COLO668 (cell line): ENCODE measurements at regions not wholly inside any gene's neighbourhood (a gene's known extent, or its start where the extent isn't known, plus 50 kb on each side); places are given as distances from the start of the nearest gene placed in this dataset.

ENCODE experiments used
- DNase-seq: peaks from one replicate; lab custom pipeline; 2025; ENCODE audit not compliant: unreplicated experiment; lab: John Stamatoyannopoulos, UW

DNA sequence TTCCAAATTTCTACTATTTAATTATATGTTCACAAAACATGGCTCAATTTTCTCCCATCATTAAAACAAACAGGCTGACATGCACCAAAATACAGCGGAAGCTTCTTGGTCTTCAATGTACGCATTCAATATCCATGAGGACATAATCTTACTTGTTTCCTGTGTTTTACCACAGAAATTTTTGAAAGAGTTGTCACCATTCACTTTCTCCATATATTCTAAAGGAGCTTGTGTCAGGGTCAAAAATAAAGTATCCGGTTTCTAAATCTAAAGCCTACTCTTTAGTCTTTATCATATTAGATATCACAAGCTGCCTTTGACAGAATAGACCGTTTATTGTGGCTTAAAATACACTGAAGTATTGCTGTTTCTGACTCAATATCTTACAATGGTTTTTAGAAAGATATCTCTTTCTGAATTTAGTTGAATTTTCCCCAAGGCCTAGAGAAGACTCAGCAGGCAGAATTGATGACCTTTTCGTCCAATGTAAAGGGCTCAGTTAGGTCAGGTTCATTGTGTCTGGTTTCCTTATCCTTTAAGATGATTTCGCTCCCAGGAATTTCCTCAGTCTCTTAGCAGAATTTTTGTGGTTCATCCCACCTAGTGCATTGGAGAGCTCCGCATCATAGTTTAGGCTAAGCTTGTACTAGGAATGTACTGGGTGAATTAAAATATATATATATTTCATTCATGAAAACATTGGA lies 717.2 kb downstream of the NCAM2 start:
- DNase-seq = no peak

DNA sequence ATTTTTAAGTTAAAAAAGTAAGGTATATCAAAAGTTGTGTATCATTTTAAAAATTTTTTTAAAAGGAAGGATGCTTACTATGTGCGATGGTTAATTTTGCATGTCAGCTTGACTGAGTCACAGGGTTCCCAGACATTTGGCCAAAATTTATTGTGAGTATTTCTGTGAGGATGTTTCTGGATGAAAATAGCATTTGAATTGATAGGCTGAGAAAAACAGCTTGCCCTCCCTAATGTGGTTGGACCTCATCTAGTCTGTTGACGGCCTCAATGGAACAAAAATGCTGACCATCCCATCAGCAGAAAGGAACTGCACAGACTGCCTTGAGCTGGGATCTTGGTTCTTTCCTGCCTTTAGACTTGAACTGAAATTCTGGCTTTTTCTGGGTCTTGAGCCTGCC lies 724.5 kb downstream of the NCAM2 start:
- no peak for DNase-seq

DNA sequence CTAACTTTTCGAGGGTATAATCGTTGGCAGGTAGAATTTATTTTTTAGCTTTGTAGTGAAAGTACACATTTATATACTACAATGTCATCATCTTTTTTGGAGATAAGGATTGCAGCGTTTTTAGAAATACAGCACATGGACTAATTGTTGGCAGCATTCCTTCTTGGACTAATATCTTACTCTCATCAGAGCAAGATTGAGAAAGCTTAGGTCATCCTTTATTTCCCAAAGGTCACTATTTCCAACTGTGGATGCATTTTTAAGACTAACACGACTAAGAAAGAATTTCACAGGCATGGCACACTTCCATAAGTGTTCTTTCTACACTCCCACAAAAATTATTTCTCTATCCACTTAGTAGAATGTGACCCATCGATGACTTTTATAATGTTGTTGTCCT lies 732.3 kb downstream of the NCAM2 start:
- DNase-seq = no peak

DNA sequence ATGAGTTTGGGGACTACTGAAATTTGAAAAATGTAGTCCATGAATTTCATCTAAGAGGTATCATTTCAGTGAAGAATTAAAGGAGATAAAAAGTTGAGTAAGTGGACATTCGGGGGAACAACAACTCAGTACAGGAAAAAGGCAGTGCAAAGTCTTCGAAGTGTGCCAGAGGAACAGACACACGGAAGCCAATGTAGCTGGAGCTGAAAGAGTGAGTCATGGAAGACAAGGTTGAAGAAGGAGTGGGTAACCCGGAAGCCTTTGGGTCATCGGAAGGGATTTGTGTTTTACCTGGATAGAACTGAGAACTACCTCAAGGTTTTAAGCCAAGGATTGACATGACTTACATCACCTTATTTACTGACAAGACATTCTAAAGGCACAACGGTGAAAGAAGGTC lies 733.4 kb downstream of the NCAM2 start:
- no peak for DNase-seq

DNA sequence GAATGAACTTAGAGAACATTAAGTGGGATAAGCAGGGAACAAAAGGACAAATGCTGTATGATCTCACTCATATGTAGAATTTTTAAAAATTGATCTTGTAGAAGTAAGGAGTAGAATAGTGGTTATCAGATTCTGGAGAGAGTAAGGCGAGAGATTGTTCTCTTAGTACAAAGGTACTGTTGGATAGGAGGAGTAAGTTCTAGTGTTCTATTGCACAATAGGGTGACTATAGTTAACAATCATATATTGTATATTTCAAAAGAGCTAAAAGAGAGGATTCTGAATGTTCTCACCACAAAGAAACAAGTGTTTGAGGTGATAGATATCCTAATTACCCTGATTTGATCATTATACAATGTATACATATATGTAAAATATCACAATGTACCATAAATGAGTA lies 735.9 kb downstream of the NCAM2 start:
- no peak for DNase-seq

DNA sequence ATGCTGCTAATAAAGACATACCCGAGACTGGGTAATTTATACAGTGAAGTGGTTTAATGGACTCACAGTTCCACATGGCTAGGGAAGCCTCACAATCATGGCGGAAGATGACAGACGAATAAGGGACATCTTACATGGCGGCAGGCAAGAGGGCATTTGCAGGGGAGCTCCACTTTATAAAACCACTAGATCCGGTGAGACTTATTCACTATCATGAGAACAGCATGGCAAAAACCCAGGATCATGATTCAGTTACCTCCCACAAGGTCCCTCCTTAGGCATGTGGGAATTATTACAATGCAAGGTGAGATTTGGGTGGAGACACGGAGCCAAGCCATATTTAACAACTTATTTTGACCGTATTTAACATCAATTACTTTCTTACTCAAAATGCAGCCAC lies 739.0 kb downstream of the NCAM2 start:
- DNase-seq = no peak

DNA sequence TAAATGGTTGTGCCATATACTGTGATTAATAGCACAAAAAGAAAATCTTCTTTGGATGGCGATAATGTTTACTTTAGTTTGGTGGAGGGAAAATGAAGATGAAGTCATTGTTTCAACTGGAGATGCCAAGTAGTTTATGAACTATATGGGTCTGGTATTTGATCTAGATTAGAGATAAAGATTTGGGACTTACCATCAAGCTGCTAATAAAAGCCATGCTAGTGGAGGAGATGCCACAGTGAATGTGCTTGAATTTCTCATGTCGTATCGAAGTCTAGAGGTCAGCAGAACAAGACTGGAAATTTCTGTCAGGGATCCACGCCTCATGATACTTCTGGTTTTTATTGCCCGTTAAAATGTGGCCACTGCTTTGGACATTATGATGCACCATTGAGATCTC lies 742.0 kb downstream of the NCAM2 start:
- DNase-seq = no peak

DNA sequence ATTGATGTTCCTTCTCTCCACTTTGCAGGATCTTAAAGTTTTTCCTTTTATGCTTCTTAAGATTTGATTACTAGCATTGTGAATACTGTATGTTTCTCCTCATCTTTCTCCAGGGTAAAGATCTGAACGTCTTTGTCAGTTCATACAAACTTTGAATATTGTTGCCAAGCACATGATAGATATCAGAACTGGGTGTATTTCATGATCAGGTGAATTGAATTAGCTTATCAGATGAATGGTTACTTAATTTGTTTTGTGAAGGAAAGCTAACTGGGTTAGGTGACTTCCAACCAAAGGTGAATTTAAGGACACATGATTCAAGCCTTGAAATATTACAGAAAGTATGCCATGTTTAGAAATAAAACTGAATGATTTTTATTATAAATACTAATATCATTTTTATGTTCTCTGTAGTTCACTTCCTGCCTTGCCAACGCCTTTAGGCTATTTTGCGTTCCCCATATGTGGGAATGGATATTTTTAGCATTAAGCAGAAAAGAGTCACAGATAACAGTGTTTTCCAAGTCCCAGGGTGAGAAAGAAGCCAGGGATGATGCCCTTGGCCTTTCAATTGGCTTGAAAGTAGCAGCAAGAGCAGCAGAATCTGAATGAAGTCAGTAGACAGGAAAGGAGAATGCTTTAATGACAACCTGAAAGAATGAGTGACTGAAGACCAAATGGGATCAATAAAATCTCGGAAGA lies 752.1 kb downstream of the NCAM2 start:
- no peak for DNase-seq

DNA sequence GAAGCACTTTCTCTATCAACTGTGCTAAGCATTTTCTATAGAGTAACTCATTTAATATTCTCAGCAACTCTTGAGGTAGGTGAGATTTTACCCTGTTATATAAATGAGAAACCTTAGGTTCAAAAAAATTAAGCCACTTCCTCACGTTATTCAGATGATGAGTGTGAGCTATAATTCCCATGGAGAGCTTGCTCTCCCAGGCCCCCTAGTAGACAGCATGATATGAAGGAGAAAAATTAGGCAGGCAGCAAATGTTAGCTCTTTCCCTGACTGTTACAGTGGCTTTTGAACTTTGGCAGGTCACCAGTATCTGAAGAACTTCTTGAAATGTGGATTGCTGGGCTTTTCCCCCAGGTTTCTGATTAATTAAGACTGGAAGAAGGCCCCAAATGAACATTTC lies 753.1 kb downstream of the NCAM2 start:
- no peak for DNase-seq

DNA sequence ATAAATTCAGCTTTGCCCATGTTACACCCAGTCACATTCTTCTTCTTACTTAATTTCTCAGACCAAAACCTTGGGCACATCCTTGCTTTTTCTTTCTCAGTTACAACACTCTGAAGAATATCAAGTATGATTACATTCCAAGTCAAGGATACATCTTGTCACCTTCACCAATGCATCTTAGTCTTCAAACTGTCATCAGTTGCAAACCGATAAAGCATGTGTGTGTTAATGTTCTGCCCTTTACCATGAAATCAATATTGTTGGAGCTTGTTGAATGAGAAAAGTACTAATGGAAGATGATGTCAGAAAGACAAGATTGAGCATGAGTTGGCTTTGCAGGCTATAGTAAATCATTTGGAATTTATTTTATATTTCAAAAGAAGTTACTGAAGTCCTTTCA lies 764.6 kb downstream of the NCAM2 start:
- DNase-seq = no peak

DNA sequence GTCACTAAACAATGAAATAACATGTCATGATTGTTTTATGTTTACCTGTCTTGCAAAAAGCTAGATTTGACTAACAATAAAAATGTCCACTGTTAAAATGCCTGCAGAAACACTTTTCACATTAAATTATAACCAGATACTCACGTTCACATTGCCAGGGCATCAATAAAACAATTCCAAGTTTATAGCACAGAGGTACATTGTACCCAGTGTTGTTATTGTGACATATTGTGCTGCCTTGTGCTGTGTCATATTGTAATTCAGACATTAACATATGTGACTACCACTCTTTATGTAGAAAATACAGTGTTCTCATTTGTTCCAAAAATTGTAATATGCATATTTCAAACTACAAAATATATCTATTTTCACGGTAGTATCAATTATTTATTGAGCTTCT lies 766.1 kb downstream of the NCAM2 start:
- DNase-seq = no peak

DNA sequence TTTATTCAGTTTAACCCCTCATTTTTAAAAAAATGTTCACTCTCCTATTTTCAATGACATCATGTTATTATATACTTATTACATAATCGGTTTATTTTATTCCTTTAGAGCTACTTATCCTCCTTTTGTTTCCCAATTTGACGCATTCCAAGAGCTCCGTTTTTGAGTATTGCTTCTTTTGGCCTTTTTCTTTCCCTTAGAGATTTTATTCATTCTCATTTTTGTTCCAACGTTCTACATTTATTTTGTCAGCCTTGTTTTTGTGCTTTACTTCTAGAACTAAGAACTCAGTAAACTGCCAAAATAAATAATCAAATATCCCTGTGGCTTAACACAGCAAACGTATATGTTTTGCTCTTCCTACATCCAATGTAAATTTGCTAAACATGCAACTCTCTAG lies 769.1 kb downstream of the NCAM2 start:
- no peak for DNase-seq

DNA sequence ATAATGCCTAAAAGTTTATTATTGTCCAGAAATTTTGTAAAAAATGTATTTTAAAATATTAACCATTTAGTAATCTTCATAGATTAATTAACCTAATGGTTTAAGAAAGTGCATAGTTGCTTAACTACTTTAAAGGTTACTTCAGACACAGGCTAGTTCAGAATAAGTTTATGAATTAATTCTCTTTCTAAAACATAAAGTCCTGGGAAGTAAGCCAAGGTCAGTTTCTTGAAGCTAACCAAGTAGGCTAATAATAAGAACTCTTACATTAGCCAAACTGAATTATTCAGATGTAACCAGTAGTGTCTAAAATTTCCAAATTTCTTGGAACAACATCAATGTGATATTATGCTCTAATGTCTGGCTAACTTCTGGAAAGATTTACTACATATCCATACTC lies 790.4 kb downstream of the NCAM2 start:
- no peak for DNase-seq

DNA sequence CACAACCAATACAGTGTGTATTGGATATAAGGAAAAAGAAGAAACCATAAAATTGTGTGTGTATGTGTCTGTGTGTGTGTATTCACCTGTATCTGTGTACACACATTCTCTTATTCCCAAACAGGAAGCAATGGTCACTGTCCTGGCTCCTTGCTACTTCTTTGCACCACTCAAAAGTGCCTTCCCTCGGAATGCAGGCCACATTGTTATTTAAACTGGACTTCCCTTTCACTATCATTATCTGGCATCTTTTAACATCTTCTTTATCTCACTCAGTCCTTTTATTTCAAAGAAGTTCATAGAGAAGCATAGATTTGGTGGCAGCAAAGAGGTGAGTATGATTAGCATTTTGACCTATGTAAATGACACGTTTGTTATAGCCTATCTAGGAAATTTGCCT lies 803.7 kb downstream of the NCAM2 start:
- DNase-seq = no peak

DNA sequence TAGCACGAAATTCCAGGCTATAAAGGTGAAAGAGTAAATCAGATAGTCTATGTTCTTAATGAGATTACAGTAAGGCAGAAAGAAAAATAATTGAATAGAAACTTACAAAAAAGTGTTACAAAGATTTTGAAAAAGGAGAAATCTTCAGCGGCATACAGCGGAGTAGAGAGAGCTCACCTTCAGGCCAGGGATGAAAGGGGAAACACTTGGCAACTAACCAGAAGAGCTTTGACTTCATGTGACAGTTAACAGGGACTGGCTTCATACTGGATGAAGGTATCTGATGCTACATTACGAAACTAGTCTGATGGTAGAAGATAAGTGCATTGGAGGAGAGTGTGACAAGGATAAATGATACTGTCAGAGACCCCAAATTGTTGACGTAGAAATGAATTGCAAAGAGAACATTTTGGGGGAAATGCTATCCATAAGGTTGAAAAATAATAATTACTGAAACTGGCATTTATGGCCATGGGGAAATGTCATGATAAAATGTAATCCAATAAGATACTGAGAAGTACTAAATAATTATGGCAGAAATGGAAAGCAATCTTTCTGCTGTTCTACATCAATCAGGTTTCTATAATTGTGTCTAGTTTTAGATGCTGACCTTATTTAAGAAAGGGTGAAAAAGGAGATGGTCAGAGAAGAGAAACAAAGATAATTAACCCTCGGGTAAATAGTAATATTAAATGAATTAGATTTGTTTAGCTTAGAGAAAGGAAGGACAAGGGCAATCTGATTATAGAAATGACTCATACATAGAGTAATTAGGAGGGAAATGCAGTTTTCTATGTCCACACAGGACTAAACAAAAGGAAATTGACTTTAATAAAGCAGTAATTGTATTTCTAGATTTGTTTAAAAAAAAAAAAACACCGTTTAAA lies 808.7 kb downstream of the NCAM2 start:
- no peak for DNase-seq

DNA sequence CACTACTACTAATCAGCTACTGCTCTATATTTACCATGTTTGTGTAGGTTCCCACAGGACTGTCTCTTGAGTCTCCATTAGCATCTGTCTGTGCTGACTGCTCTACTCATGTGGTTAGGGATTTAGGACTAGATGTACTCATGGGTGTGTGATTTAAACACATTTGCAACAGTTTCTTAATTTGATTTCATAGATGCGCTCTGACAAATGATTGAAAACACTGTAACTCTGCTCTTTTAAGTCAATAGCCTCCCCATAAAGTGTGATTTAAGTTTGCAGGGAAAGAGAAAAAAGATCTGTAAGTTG lies 809.3 kb downstream of the NCAM2 start:
- DNase-seq = no peak

DNA sequence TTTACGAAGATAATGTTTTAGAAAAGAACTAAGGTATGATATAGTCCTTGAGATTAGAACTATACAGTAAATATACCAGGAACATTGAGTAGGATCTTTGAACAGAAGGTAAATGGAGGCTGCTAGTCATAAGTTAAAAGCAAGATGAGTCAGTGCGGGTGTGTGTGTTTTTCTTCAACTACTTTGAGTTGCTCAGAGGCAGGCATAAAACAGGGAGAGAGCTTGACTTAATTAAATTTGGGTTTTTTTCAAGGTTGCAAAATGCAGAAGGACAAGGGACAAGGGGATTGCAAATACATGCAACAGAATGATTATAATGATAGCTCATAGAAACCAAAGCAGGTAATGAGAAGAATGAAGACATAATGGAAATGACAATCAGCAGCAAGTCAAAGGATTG lies 815.1 kb downstream of the NCAM2 start:
- DNase-seq = no peak

DNA sequence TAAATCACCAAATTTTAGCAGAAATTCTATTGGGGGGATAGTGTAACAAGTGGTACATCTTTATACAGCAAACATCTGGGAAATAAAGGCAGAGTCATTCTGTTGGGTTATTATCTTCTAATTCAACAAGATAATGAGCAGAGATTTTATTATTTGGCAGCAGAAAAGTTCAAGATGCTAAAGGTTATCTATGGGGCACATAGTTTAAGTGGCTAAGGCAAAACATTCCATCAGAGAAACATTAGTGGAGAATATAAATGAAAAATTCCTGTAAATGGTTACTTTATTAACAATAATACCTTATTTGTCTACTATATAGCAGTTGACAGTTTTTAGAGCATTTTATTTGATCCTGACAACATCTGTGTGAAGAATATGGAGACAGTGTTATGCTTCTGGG lies 815.7 kb downstream of the NCAM2 start:
- no peak for DNase-seq

DNA sequence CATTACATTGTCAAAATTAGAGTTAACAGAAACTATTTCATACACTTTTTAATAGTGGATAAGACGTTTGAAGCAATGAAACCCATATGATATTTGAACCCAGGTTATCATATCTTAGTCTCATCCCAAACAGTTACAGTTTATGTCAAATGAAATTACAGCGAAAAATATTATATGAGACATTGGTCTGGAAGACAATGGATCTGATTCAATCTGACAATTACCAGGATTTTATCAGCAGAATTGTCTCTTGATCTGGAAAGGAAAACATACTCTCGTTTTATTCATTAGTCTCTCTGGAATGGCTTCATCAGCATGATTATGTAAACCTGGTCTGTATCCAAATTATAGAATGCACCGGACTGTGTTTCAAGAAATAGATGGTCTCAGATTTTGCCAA lies 818.6 kb downstream of the NCAM2 start:
- DNase-seq = no peak

DNA sequence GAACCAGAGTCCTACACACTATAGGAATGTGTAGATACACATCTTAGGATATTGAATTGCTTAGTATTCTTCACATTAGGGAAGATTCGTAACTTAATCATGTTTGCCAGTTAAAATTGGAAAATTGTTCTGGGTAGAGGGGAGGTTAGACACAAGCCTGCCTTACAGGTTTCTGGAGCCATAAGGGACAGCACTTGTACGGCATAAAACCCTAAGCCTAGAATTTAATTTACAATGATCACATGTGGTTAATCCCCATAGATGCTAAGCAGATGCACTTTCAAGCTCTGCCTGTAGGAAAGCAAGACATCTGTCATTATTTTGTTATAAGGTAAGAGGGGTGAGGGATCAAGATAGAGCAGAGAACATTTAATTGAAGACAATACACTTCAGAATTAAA lies 820.7 kb downstream of the NCAM2 start:
- no peak for DNase-seq

DNA sequence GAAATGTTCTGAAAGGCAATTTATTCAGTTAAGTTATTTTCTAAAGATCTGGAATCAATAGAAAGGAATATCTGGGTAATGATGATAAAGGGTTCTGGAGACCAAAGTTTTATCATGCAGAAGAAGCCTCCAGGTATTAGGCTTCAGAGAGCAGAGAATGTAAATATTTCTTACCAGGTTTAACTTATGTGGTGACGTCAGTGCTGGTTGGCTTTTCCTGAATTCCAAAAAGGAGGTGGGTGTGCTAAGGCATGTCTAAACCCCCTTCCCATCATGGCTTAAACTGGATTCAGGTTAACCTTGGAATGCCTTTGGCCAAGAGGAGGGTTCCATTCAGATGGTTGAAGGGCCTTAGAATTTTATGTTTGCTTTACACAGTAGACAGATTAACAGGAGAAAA lies 829.9 kb downstream of the NCAM2 start:
- DNase-seq = no peak

DNA sequence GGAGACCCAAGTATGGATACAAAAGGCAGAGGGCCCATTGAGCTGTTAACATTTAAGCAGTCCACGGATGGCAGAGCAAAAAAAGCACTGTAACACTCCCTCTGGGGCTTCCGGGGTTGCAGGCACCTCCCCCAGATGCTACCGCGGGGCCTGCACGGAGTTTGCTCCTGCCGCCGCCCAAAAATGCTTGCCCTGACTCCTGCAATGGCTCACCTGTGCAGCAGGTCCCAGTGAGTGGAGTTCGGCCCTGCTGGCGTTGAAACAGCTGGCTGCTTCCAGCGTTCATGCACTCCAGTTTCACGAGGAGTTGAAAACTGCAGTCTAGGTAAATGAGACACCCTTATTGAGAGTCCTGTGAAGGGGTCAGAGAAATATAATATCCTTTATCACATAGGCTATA lies 832.8 kb downstream of the NCAM2 start:
- DNase-seq = no peak
